HAP-1 (cell line): ENCODE measurements at regions not wholly inside any gene's neighbourhood (a gene's known extent, or its start where the extent isn't known, plus 50 kb on each side); places are given as distances from the start of the nearest gene placed in this dataset.
A peak's percentile ranks its signal among the peaks of the same experiment; 100 is the strongest.

ENCODE experiments used
- DNase-seq, 2 experiments: peaks; one replicate each; pipeline ENCODE4 v3.0.0-alpha.2; 2016 to 2020; ENCODE audit warnings: low spot score in 2 of 2
- H3K27me3 ChIP-seq: fragments of 250-450 bp; sonication (Bioruptor Pico); 2 replicates; pipeline ENCODE4 v1.5.1; 2020; ENCODE audit warnings: low read depth, mild to moderate bottlenecking, moderate library complexity
- H3K36me3 ChIP-seq: fragments of 250-450 bp; sonication (Bioruptor Pico); replicated peaks from 2 replicates; pipeline ENCODE4 v1.5.1; 2020; ENCODE audit warnings: mild to moderate bottlenecking
- H3K4me1 ChIP-seq: fragments of 250-450 bp; sonication (Bioruptor Pico); 2 replicates; pipeline ENCODE4 v1.5.1; 2020; ENCODE audit warnings: mild to moderate bottlenecking
- H3K4me3 ChIP-seq: fragments of 250-450 bp; sonication (Bioruptor Pico); 2 replicates; pipeline ENCODE4 v1.5.1; 2020; ENCODE audit warnings: mild to moderate bottlenecking, moderate library complexity
- H3K9me3 ChIP-seq: fragments of 250-450 bp; sonication (Bioruptor Pico); 2 replicates; pipeline ENCODE4 v1.5.1; 2020; ENCODE audit warnings: mild to moderate bottlenecking, moderate library complexity
- in situ Hi-C: fragments of 300-500 bp; cut with MboI; formaldehyde crosslinking; loops from 3 replicates; pipeline ENCODE4 v1.14.3; 2020; ENCODE audit warnings: low sequenced_read_pairs, inconsistent platforms, mixed read lengths

GRCh38 chr16:62583414-62583813, 547.2 kb upstream of the CDH8 start:
- H3K4me3 ChIP-seq = no peak overlapping the region
- in situ Hi-C loops = loop anchor here (25.0 kb wide), 1 partner anchor 704 kb away; no protein-coding TSS in a partner anchor
- no peaks in the 10 kb centered on the region for H3K27me3 ChIP-seq
- H3K9me3 ChIP-seq = no peaks in the 10 kb centered on the region
- peaks cover 27% of the 10 kb centered on the region for H3K4me1 ChIP-seq
- no peaks in the 10 kb centered on the region for H3K36me3 ChIP-seq
- no peak for DNase-seq

DNA sequence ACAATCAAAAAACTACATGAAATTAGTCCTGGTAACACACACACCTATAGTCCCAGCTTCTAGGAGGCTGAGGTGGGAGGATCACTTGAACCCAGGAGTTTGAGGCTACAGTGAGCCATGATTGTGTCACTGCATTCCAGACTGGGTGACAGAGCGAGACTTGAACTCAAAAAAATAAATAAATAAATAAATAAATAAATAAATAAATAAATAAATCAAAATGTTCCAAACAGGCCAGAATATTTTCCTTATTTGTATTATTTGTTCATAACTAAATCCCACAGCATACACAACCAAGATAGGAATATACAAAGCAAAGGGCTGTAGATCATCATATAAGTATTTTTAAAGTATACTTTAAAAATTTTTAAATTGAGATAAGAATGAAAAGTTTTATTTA, 537.2 kb upstream of the CDH8 start:
- in situ Hi-C loops = no loop called here
- no peaks in the 10 kb centered on the region for H3K27me3 ChIP-seq
- peaks cover 6% of the 10 kb centered on the region for H3K4me1 ChIP-seq
- DNase-seq = no peak
- H3K36me3 ChIP-seq = no peaks in the 10 kb centered on the region
- no peak overlapping the region for H3K4me3 ChIP-seq
- H3K9me3 ChIP-seq = no peaks in the 10 kb centered on the region

DNA sequence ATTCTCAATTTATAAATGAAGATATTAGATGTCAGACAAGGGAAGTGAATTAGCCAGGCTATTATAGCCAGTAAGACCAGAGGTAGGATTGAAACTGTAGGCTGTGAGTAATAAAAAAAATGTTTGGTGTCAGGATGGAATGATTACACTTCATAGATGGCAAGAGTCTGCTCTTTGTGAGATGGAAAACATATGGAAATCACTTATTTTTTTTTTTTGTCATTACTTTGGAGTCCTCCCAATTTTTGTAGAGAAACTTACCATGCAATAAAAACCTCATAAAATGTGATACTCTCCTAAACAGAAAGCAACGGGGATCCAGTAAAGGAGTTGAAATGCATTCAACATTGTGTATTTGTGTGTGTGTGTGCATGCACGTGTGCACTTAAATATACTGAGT, 532.7 kb upstream of the CDH8 start:
- in situ Hi-C loops = no loop called here
- Histone ChIP-seq H3K4me3 (no peak overlapping the region), H3K9me3 (no peaks in the 10 kb centered on the region), H3K36me3 (no peaks in the 10 kb centered on the region), H3K27me3 (no peaks in the 10 kb centered on the region), H3K4me1 (no peaks in the 10 kb centered on the region)
- no peak for DNase-seq

- Histone ChIP-seq H3K27me3 (no peaks in the 10 kb centered on the region), H3K36me3 (no peaks in the 10 kb centered on the region), H3K4me1 (no peaks in the 10 kb centered on the region; the same call in 1 of the 2 replicates), H3K9me3 (no peaks in the 10 kb centered on the region), H3K4me3 (no peak overlapping the region)
- DNase-seq = no peak
- in situ Hi-C loops = no loop called here
Observed at GRCh38 chr16:62565706-62566105, 529.5 kb upstream of the CDH8 start.

- in situ Hi-C loops = no loop called here
- DNase-seq = no peak
- H3K4me1 ChIP-seq = peaks cover 4% of the 10 kb centered on the region
- no peak overlapping the region for H3K4me3 ChIP-seq
- H3K27me3 ChIP-seq = no peaks in the 10 kb centered on the region
- H3K36me3 ChIP-seq = no peaks in the 10 kb centered on the region
- H3K9me3 ChIP-seq = no peaks in the 10 kb centered on the region
Observed at GRCh38 chr16:62564291-62564690, 528.1 kb upstream of the CDH8 start.

DNA sequence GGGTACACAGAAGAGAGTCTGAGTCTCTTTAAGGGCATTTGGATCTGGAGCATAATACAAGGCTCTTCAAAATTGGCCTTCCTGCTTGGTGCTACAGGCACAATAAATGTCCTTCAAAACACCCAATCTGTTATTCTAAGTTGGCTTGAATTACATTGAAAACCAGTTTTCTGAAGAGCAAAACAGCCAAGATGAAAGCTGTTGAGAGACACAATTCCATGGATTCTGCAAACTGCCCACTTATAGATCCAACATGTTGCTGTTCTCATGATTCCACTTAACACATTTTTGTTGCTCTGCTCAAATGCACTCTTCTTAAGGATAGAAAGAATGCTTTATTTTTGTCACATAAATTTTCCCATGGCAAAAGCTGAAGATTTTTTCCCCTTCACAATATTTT, 525.9 kb upstream of the CDH8 start:
- H3K9me3 ChIP-seq = no peaks in the 10 kb centered on the region
- DNase-seq = no peak
- in situ Hi-C loops = no loop called here
- no peaks in the 10 kb centered on the region for H3K36me3 ChIP-seq
- no peak overlapping the region for H3K4me3 ChIP-seq
- H3K27me3 ChIP-seq = no peaks in the 10 kb centered on the region
- peaks cover 4% of the 10 kb centered on the region for H3K4me1 ChIP-seq

GRCh38 chr16:62549875-62550274, 513.6 kb upstream of the CDH8 start:
- Histone ChIP-seq H3K9me3 (no peaks in the 10 kb centered on the region), H3K27me3 (no peaks in the 10 kb centered on the region), H3K4me3 (no peak overlapping the region), H3K36me3 (no peaks in the 10 kb centered on the region), H3K4me1 (peaks cover 15% of the 10 kb centered on the region)
- in situ Hi-C loops = no loop called here
- no peak for DNase-seq

DNA sequence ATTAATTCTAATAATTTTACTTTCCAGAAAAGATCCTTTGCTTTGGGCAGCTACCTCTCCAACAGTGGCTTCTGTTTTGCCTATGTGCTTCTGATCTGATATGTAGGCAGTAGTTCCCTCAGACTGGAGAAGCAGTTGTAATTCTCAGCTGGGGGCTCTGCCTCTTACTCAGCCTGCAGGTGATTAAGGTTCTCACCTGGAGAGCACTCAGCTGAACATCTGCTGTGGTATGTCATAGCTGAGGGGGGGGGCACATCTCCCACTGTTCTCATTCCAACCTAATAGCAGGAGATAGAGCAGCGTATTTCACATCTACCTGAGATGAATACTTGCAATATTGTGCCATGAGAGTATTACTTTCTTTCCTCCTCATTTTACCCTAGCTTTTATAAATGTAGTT, 511.9 kb upstream of the CDH8 start:
- Histone ChIP-seq H3K27me3 (no peaks in the 10 kb centered on the region), H3K4me3 (no peak overlapping the region), H3K9me3 (no peaks in the 10 kb centered on the region), H3K4me1 (peaks cover 15% of the 10 kb centered on the region), H3K36me3 (no peaks in the 10 kb centered on the region)
- DNase-seq = no peak
- in situ Hi-C loops = no loop called here

DNA sequence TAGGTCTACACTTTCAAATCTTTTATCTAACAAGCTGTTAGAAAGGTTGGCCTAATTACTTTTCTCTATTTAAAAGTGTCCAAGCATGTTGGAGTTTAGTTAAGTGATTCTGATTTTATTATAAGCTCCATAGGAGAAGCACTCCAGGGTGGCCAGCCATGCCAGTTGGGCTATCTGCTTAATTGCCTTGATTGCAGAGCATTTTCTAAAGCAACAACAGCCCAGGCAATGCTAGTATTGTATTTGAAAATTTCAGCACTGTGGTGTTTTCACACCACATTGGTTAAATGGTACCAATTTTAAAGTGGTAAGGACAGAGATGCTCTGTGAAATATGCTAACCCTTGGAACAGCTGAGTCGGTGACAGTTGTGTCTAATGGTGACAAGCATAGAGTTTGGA, 510.5 kb upstream of the CDH8 start:
- H3K9me3 ChIP-seq = no peaks in the 10 kb centered on the region
- no peaks in the 10 kb centered on the region for H3K36me3 ChIP-seq
- no peak overlapping the region for H3K4me3 ChIP-seq
- H3K27me3 ChIP-seq = no peaks in the 10 kb centered on the region
- in situ Hi-C loops = no loop called here
- peak in 1 of 2 experiments; percentile 42 for DNase-seq
- H3K4me1 ChIP-seq = peaks cover 15% of the 10 kb centered on the region

GRCh38 chr16:62545039-62545438, 508.8 kb upstream of the CDH8 start:
- peak in 1 of 2 experiments; percentile 9 for DNase-seq
- H3K9me3 ChIP-seq = no peaks in the 10 kb centered on the region
- no peak overlapping the region for H3K4me3 ChIP-seq
- no peaks in the 10 kb centered on the region for H3K36me3 ChIP-seq
- peaks cover 15% of the 10 kb centered on the region for H3K4me1 ChIP-seq
- H3K27me3 ChIP-seq = no peaks in the 10 kb centered on the region
- in situ Hi-C loops = no loop called here

- in situ Hi-C loops = no loop called here
- Histone ChIP-seq H3K9me3 (no peaks in the 10 kb centered on the region), H3K27me3 (no peaks in the 10 kb centered on the region), H3K4me3 (no peak overlapping the region), H3K4me1 (peaks cover 15% of the 10 kb centered on the region), H3K36me3 (no peaks in the 10 kb centered on the region)
- DNase-seq = no peak
Observed at GRCh38 chr16:62543516-62543915, 507.3 kb upstream of the CDH8 start.

DNA sequence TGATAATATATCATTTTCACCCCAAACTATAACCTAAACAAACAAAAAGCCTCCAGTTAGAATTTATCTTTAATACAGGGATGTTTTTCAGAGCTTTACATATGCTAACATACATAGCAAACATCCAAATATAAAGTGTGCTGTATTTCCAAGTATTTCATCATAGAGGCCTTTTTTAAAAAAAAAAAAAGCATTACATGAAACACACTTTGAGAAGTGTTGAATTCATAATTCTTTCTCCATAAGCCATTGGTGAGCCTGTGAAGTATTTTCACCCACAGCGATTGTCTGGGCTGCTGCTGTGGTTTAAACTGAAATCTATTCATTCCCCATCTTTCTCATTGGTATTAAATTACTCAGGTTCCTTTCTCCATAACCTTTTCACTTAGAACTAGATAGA, 503.4 kb upstream of the CDH8 start:
- DNase-seq = no peak
- Histone ChIP-seq H3K4me1 (no peaks in the 10 kb centered on the region), H3K36me3 (no peaks in the 10 kb centered on the region), H3K4me3 (no peak overlapping the region), H3K27me3 (no peaks in the 10 kb centered on the region; the same call in 1 of the 2 replicates), H3K9me3 (no peaks in the 10 kb centered on the region)
- in situ Hi-C loops = no loop called here

- in situ Hi-C loops = no loop called here
- H3K4me1 ChIP-seq = no peaks in the 10 kb centered on the region
- DNase-seq = no peak
- H3K4me3 ChIP-seq = no peak overlapping the region
- no peaks in the 10 kb centered on the region for H3K36me3 ChIP-seq
- no peaks in the 10 kb centered on the region for H3K9me3 ChIP-seq
- no peaks in the 10 kb centered on the region for H3K27me3 ChIP-seq
Observed at GRCh38 chr16:62530426-62530825, 494.2 kb upstream of the CDH8 start.

GRCh38 chr16:62516001-62516400, 479.8 kb upstream of the CDH8 start:
- Histone ChIP-seq H3K27me3 (no peaks in the 10 kb centered on the region), H3K9me3 (no peaks in the 10 kb centered on the region), H3K4me3 (no peak overlapping the region), H3K36me3 (no peaks in the 10 kb centered on the region), H3K4me1 (no peaks in the 10 kb centered on the region)
- DNase-seq = no peak
- in situ Hi-C loops = no loop called here

DNA sequence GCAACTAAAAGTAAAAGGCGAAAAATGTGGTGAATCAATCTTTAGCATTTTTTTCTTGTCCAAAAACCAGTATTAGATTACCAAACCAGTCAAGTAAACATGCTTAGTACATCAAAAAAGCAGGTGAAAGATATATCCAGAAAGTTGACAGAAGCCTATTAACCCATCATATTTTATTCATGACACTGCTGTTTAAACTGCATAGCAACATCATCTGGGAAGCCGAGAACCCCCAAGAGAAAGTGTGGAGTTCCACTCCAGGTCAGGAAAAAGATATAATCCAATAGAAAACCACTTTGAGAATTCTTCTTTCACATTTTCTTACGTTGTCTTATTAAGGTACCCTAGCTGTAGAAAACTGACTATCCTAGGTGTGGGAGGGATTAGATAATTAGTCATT, 466.8 kb upstream of the CDH8 start:
- Histone ChIP-seq H3K36me3 (no peaks in the 10 kb centered on the region), H3K27me3 (no peaks in the 10 kb centered on the region), H3K4me1 (no peaks in the 10 kb centered on the region), H3K4me3 (no peak overlapping the region), H3K9me3 (no peaks in the 10 kb centered on the region)
- DNase-seq = no peak
- in situ Hi-C loops = no loop called here
